HUES48 (cell line): ENCODE measurements at regions not wholly inside any gene's neighbourhood (a gene's known extent, or its start where the extent isn't known, plus 50 kb on each side); places are given as distances from the start of the nearest gene placed in this dataset.

ENCODE experiments used
- H3K27ac ChIP-seq: one replicate; pipeline ENCODE4 v1.7.0; 2013; ENCODE audit warnings: low read depth, low read length, inconsistent platforms
- H3K27me3 ChIP-seq: 2 replicates; pipeline ENCODE4 v1.6.1; 2013; ENCODE audit warnings: mild to moderate bottlenecking, low read length; ENCODE audit not compliant: control insufficient read depth, insufficient read depth
- H3K36me3 ChIP-seq: 2 replicates; pipeline ENCODE4 v1.6.1; 2013; ENCODE audit warnings: low read length; ENCODE audit not compliant: control insufficient read depth, insufficient read depth
- H3K4me1 ChIP-seq: 2 replicates; pipeline ENCODE4 v1.6.1; 2013; ENCODE audit warnings: mild to moderate bottlenecking, low read length; ENCODE audit not compliant: control insufficient read depth, insufficient read depth
- H3K4me3 ChIP-seq: 2 replicates; pipeline ENCODE4 v1.5.1; 2013; ENCODE audit warnings: mild to moderate bottlenecking, low read depth, low read length
- H3K9ac ChIP-seq: 2 replicates; pipeline ENCODE4 v1.6.1; 2013; ENCODE audit warnings: mild to moderate bottlenecking, low read depth, low read length, moderate library complexity
- H3K9me3 ChIP-seq: 2 replicates; pipeline ENCODE4 v1.6.1; 2013; ENCODE audit warnings: low read length; ENCODE audit not compliant: control insufficient read depth, insufficient read depth

- Histone ChIP-seq H3K4me1 (no peaks in the 10 kb centered on the region), H3K27me3 (no peaks in the 10 kb centered on the region), H3K9ac (no peak overlapping the region), H3K27ac (no peak overlapping the region), H3K36me3 (no peaks in the 10 kb centered on the region), H3K4me3 (no peak overlapping the region), H3K9me3 (no peaks in the 10 kb centered on the region)
Observed at GRCh38 chr6:19169366-19169765, 667.8 kb upstream of the ID4 start.

- Histone ChIP-seq H3K4me3 (no peak overlapping the region), H3K9ac (no peak overlapping the region), H3K9me3 (0 out of 2 replicates have a peak, but pooled peaks cover 2% of the 10 kb centered on the region), H3K27ac (no peak overlapping the region), H3K4me1 (no peaks in the 10 kb centered on the region), H3K36me3 (no peaks in the 10 kb centered on the region), H3K27me3 (no peaks in the 10 kb centered on the region)
Observed at GRCh38 chr6:19175023-19175422, 662.1 kb upstream of the ID4 start.

- Histone ChIP-seq H3K9me3 (0 out of 2 replicates have a peak, but pooled peaks cover 3% of the 10 kb centered on the region), H3K4me1 (no peaks in the 10 kb centered on the region), H3K27ac (no peak overlapping the region), H3K9ac (no peak overlapping the region), H3K36me3 (no peaks in the 10 kb centered on the region), H3K4me3 (no peak overlapping the region), H3K27me3 (no peaks in the 10 kb centered on the region)
Observed at GRCh38 chr6:19180348-19181072, 656.7 kb upstream of the ID4 start.

- no peak overlapping the region for H3K9ac ChIP-seq
- H3K4me1 ChIP-seq: no peaks in the 10 kb centered on the region
- 0 out of 2 replicates have a peak, but pooled peaks cover 3% of the 10 kb centered on the region for H3K9me3 ChIP-seq
- H3K36me3 ChIP-seq: no peaks in the 10 kb centered on the region
- H3K27me3 ChIP-seq: no peaks in the 10 kb centered on the region
- H3K27ac ChIP-seq: no peak overlapping the region
- H3K4me3 ChIP-seq: no peak overlapping the region
Observed at GRCh38 chr6:19181211-19181610, 656.0 kb upstream of the ID4 start.

DNA sequence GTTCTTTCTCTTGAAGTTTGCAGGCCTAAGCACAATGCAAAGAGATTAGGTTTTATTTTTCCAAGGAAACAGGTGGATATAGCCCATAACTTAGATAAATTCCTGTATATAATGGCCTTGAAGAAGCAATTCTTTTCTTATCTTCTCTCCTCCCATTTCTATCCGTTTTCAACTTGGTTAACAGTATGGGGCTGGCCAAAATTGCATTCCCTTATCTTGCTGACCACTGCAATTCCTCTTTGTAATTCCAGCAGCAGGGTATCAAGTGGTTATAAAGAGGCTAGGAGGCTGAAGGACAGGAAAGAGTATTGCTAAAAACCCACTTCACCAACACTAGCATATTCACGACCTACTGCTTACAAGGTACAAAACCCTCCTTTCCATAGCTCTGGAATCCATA lies 643.5 kb upstream of the ID4 start:
- H3K27me3 ChIP-seq: no peaks in the 10 kb centered on the region
- no peaks in the 10 kb centered on the region for H3K9me3 ChIP-seq
- H3K4me1 ChIP-seq: 0 out of 2 replicates have a peak, but pooled peaks cover 7% of the 10 kb centered on the region
- no peak overlapping the region for H3K4me3 ChIP-seq
- no peak overlapping the region for H3K9ac ChIP-seq
- no peak overlapping the region for H3K27ac ChIP-seq
- H3K36me3 ChIP-seq: no peaks in the 10 kb centered on the region

DNA sequence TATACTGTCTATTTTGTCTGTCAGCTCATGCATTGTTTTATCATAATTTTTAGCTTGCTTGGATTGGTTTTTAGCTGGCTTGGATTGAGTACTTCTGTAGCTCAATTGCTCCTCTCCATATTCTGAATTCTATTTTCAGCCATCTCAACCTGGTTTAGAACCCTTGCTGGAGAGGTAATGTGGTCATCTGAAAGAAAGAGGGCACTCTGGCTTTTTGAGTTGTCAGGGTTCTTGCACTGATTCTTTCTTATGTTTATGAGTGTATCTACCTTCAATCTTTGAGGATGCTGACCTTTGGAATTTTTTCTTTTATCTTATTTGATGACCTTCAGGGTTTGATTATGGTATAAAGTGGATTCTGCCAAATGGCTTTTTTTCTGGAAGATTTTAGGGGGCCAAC lies 632.7 kb upstream of the ID4 start:
- Histone ChIP-seq H3K4me3 (no peak overlapping the region), H3K9ac (no peak overlapping the region), H3K27me3 (no peaks in the 10 kb centered on the region), H3K4me1 (no peaks in the 10 kb centered on the region), H3K36me3 (no peaks in the 10 kb centered on the region), H3K9me3 (peaks cover 3% of the 10 kb centered on the region; the same call in 1 of the 2 replicates), H3K27ac (no peak overlapping the region)

DNA sequence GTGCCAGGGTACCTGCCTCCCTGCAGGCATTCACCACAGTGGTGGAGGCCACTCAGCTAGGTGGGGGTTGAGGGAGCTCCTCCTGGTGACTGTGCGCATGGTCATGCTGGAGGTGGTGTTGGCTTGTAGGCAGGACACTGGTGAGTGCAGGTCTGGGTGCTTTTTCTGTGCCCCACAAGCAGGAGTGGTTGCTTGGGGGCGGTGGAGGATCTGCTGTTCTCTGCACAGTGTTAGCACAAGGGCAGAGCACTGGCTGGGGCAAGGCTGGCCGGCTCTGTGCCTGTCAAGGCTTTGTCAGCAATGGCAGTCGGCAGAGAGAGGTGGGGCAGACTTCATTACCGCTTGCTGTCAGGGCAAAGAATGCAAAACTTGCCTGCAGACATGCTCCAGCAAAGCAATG lies 632.1 kb upstream of the ID4 start:
- Histone ChIP-seq H3K4me1 (no peaks in the 10 kb centered on the region), H3K9ac (no peak overlapping the region), H3K27me3 (no peaks in the 10 kb centered on the region), H3K9me3 (peaks cover 3% of the 10 kb centered on the region; the same call in 1 of the 2 replicates), H3K4me3 (no peak overlapping the region), H3K27ac (no peak overlapping the region), H3K36me3 (no peaks in the 10 kb centered on the region)

DNA sequence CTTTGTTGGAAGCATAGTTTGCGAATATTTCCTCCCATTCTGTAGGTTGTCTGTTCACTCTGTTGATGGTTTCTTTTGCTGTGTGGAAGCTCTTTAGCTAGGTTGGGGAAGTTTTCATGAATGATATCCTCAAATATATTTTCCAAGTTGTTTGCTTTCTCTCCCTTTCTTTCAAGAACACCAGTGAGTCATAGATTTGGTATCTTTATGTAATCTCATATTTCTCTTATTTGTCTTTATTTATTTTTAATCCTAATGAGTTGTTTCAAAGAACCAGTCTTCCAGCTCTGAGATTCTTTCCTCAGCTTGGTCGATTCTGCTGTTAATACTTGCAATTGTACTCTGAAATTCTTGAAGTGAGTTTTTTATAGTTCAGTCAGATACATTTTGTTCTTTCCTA lies 628.0 kb upstream of the ID4 start:
- Histone ChIP-seq H3K27me3 (no peaks in the 10 kb centered on the region), H3K36me3 (no peaks in the 10 kb centered on the region), H3K27ac (no peak overlapping the region), H3K4me1 (no peaks in the 10 kb centered on the region), H3K9me3 (0 out of 2 replicates have a peak, but pooled peaks cover under 1% of the 10 kb centered on the region), H3K9ac (no peak overlapping the region), H3K4me3 (no peak overlapping the region)

GRCh38 chr6:19210849-19211590 lies 626.1 kb upstream of the ID4 start:
- Histone ChIP-seq H3K9me3 (0 out of 2 replicates have a peak, but pooled peaks cover 7% of the 10 kb centered on the region), H3K4me1 (no peaks in the 10 kb centered on the region), H3K9ac (no peak overlapping the region), H3K27me3 (no peaks in the 10 kb centered on the region), H3K36me3 (no peaks in the 10 kb centered on the region), H3K4me3 (no peak overlapping the region), H3K27ac (no peak overlapping the region)

- Histone ChIP-seq H3K27ac (no peak overlapping the region), H3K9ac (no peak overlapping the region), H3K4me1 (no peaks in the 10 kb centered on the region), H3K4me3 (no peak overlapping the region), H3K36me3 (no peaks in the 10 kb centered on the region), H3K27me3 (no peaks in the 10 kb centered on the region), H3K9me3 (0 out of 2 replicates have a peak, but pooled peaks cover 7% of the 10 kb centered on the region)
Observed at GRCh38 chr6:19214231-19214630, 622.9 kb upstream of the ID4 start.

- H3K27me3 ChIP-seq: no peaks in the 10 kb centered on the region
- H3K4me1 ChIP-seq: no peaks in the 10 kb centered on the region
- no peak overlapping the region for H3K9ac ChIP-seq
- no peaks in the 10 kb centered on the region for H3K36me3 ChIP-seq
- no peak overlapping the region for H3K27ac ChIP-seq
- H3K4me3 ChIP-seq: no peak overlapping the region
- no peaks in the 10 kb centered on the region; the same call in 1 of the 2 replicates for H3K9me3 ChIP-seq
Observed at GRCh38 chr6:19219931-19220330, 617.2 kb upstream of the ID4 start.
